OCI-LY1 (cell line): ENCODE measurements at regions not wholly inside any gene's neighbourhood (a gene's known extent, or its start where the extent isn't known, plus 50 kb on each side); places are given as distances from the start of the nearest gene placed in this dataset.

Source experiments
- EZH2 ChIP-seq: fragments of 200-600 bp; sonication (generic), shearing (Covaris generic); IDR thresholded peaks from 2 replicates; pipeline ENCODE4 v1.8.0; 2017; ENCODE audit warnings: borderline replicate concordance, mixed run types, mild to moderate bottlenecking, antibody characterized with exemption, low read length, moderate library complexity, mixed read lengths
- TF ChIP-seq, protein P1 (sequence below): fragments of 200-600 bp; sonication (generic), shearing (Covaris generic); IDR thresholded peaks from 2 replicates; pipeline ENCODE4 v1.5.1; 2017; ENCODE audit warnings: mild to moderate bottlenecking, antibody characterized with exemption, low read length, moderate library complexity, mixed read lengths

DNA sequence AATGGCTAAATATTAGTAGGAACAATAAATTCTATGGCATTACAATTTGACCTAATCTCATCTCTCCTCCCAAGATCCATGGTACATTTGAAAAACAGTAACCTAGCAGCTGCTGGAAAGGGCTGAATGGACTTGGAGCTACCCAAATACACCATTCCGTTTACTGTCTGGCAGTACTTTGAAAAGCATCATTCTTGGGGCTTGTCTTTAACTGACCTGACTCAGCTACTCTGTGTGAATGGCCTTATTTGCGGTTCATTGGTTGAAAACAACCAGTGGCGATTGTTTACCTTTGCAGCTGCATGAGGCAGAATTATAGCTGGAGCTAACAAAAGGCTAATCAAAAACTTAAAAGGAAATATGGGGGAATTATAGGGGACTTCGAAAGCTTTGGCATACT, 311.2 kb upstream of the MCTP2 start:
- TF ChIP-seq, protein P1, sequence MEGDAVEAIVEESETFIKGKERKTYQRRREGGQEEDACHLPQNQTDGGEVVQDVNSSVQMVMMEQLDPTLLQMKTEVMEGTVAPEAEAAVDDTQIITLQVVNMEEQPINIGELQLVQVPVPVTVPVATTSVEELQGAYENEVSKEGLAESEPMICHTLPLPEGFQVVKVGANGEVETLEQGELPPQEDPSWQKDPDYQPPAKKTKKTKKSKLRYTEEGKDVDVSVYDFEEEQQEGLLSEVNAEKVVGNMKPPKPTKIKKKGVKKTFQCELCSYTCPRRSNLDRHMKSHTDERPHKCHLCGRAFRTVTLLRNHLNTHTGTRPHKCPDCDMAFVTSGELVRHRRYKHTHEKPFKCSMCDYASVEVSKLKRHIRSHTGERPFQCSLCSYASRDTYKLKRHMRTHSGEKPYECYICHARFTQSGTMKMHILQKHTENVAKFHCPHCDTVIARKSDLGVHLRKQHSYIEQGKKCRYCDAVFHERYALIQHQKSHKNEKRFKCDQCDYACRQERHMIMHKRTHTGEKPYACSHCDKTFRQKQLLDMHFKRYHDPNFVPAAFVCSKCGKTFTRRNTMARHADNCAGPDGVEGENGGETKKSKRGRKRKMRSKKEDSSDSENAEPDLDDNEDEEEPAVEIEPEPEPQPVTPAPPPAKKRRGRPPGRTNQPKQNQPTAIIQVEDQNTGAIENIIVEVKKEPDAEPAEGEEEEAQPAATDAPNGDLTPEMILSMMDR = no peak
- no peak for TF ChIP-seq EZH2
